ENCODE measurements at regions not wholly inside any gene's neighbourhood (a gene's known extent, or its start where the extent isn't known, plus 50 kb on each side); places are given as distances from the start of the nearest gene placed in this dataset.

GRCh38 chr21:9763807-9764206 lies 757.6 kb upstream of the TPTE start:
- TF ChIP-seq POLR2A (IDR thresholded peaks at IDR 0.05; ENCODE audit: low read length) (no peak), GATA1 (IDR thresholded peaks at IDR 0.05; ENCODE audit: low read depth, low read length) (no peak)
